A673 (cell line): ENCODE measurements at regions not wholly inside any gene's neighbourhood (a gene's known extent, or its start where the extent isn't known, plus 50 kb on each side); places are given as distances from the start of the nearest gene placed in this dataset.

Experiments used
- CTCF ChIP-seq: fragments of 300-800, 200-600 bp; sonication (generic); conservative IDR thresholded peaks from 2 replicates; pipeline ENCODE4 v1.5.1; 2017; ENCODE audit warnings: low read depth, mild to moderate bottlenecking, antibody characterized with exemption, low read length, moderate library complexity, mixed read lengths
- EZH2 ChIP-seq: fragments of 200-600 bp; sonication (generic); IDR thresholded peaks from 2 replicates; pipeline ENCODE4 v1.6.1; 2017; ENCODE audit warnings: borderline replicate concordance, low read depth, mild to moderate bottlenecking, mixed read lengths, antibody characterized with exemption, low read length; ENCODE audit not compliant: poor library complexity, severe bottlenecking

DNA sequence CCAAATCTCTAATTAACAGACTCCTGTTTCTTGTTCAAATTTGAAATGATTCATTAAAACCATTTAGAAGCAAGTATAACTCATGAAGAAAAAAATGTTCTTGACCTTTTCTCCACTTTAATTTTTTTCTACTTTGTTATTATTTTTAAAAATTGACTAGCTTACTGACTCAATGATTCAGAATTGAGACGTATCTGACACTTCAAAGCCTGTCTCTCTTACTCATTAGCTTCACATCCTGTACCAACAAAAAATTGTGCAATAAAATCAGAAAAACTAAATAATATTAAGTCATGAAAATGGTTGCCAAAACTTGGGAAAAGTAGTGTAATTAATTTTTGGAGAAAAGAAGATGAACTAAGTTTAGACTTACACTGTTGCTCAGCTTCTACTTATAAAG is 331.2 kb downstream of the SLC16A7 start:
- TF ChIP-seq EZH2 (no peak), CTCF (no peak)
